OCI-LY1 (cell line): ENCODE measurements at regions not wholly inside any gene's neighbourhood (a gene's known extent, or its start where the extent isn't known, plus 50 kb on each side); places are given as distances from the start of the nearest gene placed in this dataset.

Experiments used
- CTCF ChIP-seq: fragments of 200-600 bp; sonication (generic), shearing (Covaris generic); IDR thresholded peaks from 2 replicates; pipeline ENCODE4 v1.5.1; 2017; ENCODE audit warnings: mild to moderate bottlenecking, antibody characterized with exemption, low read length, moderate library complexity, mixed read lengths
- EZH2 ChIP-seq: fragments of 200-600 bp; sonication (generic), shearing (Covaris generic); IDR thresholded peaks from 2 replicates; pipeline ENCODE4 v1.8.0; 2017; ENCODE audit warnings: borderline replicate concordance, mixed run types, mild to moderate bottlenecking, antibody characterized with exemption, low read length, moderate library complexity, mixed read lengths

- peak; percentile 58 for TF ChIP-seq CTCF
- TF ChIP-seq EZH2 = no peak
These were observed 133.0 kb upstream of the GSE1 start for GRCh38 chr16:85479972-85480726.
